Omental fat pad (tissue), 3 donors: ENCODE measurements at regions not wholly inside any gene's neighbourhood (a gene's known extent, or its start where the extent isn't known, plus 50 kb on each side); places are given as distances from the start of the nearest gene placed in this dataset.

Source experiments
- ATAC-seq: fragments of 150-250 bp; one replicate; pipeline ENCODE4 v1.9.1; 2016; ENCODE audit warnings: mild to moderate bottlenecking, moderate library complexity; ENCODE audit not compliant: low FRiP score
- DNase-seq: peaks from one replicate; pipeline ENCODE4 v3.0.0-alpha.2; 2019; ENCODE audit warnings: low spot score
- TF ChIP-seq, protein P1 (sequence below), 3 donors: fragments of 450-650 bp; IDR thresholded peaks; one replicate each; pipeline ENCODE4 v1.5.1; 2016 to 2017; ENCODE audit warnings: antibody characterized with exemption in 3 of 3, mild to moderate bottlenecking in 3 of 3, moderate library complexity in 2 of 3

DNA sequence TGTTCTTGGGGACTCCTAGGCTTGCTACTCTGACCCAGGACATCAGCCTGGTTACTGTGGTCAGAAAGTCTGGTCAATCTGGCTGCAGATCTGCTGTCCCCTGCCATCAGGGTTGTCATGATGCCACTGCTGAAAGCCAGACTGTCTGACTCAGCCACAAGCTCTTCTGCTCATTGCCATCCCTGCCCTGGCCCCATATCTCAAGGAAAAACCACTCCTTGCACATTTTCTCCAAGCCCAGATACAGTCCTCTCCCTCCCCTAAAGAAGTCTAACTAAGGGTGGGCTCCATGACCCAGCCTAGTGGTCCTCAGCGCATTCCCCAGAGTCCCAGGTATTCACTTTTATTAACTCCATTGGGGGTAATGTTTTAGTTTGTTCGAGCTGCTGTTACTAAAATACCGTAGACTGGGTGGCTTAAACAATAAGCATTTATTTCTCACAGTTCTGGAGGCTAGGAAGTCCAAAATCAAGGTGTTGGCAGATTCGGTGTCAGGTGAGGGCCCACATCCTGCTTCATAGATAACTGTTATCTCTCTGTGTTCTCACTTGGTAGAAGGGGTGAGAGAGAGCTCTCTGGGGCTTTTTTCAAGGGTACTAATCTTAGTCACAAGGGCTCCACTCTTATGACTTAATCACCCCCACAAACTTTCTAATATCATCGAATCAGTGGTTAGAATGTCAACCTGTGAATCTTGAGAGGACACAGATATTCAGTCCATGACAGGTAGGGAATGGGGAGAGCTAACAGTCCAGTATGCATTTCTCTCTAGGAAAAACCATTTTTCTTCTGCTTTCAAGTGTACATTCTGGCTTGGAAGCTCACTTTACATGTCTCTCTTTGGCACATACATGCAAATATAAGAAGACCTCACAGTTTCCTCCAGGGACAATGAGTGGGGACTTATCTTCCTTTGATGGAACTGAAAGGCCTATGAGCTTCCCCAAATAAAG lies 94.8 kb upstream of the CXCR4 start:
- no peak for ATAC-seq
- TF ChIP-seq, protein P1, sequence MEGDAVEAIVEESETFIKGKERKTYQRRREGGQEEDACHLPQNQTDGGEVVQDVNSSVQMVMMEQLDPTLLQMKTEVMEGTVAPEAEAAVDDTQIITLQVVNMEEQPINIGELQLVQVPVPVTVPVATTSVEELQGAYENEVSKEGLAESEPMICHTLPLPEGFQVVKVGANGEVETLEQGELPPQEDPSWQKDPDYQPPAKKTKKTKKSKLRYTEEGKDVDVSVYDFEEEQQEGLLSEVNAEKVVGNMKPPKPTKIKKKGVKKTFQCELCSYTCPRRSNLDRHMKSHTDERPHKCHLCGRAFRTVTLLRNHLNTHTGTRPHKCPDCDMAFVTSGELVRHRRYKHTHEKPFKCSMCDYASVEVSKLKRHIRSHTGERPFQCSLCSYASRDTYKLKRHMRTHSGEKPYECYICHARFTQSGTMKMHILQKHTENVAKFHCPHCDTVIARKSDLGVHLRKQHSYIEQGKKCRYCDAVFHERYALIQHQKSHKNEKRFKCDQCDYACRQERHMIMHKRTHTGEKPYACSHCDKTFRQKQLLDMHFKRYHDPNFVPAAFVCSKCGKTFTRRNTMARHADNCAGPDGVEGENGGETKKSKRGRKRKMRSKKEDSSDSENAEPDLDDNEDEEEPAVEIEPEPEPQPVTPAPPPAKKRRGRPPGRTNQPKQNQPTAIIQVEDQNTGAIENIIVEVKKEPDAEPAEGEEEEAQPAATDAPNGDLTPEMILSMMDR (IDR thresholded peaks at IDR 0.05) = no peak
- no peak for DNase-seq

DNA sequence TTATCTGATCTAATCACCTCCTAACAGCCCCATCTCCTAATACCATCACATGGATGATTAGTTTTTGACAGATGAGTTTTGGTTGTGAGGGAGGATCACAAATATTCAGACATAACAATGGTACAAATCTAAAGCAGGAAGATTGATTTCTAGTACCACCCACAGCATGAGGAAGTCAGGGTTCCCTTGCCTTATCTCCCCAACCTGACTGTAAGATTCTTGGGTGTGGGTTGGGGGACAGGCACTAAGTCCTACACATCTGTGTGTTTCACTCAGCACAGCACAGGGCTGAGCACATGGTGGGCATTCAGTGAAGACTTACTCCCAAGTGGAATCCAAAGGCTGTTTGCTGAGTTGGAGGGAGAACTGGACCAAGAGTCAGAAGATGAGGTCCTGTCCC lies 93.8 kb upstream of the CXCR4 start:
- DNase-seq (no peak), ATAC-seq (no peak)
- TF ChIP-seq, protein P1 (IDR thresholded peaks at IDR 0.05) = no peak

DNA sequence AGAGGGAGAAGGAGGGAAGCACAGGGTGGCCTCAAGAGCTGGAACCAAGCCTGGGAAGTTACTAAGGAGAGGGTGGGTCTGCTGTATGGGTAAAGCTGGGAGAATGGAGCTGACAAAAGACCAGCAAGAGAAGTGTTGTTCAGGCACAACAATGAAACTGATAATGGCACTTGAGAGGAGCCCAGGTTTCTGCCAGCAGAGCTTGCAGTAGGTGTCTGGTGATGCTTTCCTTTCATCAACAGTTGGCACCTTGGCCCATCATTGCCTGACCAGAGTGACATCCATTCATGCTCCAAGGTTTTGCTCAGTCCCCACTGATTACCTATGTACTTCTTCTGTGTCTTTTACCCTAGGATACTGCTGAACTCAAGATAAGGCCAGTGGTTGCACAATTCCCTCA lies 92.9 kb upstream of the CXCR4 start:
- TF ChIP-seq, protein P1 (IDR thresholded peaks at IDR 0.05) = no peak
- DNase-seq (no peak), ATAC-seq (no peak)

DNA sequence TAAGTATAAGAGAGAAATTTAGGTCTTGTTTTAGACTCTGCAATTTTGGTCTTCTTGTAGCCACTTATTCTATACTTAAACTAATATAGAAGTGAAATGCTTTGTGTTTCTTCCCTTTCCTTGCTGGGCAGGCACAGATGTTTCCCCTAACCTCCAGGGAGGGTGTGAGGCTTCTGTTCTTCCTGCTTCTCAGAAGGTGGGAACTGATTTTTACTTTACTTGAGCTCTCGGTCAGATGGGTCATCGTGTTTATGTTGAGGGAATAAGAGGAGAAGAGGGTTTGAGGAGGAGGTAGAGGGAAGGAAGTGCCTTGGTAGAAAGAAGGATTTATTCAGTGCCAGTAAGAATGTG lies 92.5 kb upstream of the CXCR4 start:
- ATAC-seq = no peak

DNA sequence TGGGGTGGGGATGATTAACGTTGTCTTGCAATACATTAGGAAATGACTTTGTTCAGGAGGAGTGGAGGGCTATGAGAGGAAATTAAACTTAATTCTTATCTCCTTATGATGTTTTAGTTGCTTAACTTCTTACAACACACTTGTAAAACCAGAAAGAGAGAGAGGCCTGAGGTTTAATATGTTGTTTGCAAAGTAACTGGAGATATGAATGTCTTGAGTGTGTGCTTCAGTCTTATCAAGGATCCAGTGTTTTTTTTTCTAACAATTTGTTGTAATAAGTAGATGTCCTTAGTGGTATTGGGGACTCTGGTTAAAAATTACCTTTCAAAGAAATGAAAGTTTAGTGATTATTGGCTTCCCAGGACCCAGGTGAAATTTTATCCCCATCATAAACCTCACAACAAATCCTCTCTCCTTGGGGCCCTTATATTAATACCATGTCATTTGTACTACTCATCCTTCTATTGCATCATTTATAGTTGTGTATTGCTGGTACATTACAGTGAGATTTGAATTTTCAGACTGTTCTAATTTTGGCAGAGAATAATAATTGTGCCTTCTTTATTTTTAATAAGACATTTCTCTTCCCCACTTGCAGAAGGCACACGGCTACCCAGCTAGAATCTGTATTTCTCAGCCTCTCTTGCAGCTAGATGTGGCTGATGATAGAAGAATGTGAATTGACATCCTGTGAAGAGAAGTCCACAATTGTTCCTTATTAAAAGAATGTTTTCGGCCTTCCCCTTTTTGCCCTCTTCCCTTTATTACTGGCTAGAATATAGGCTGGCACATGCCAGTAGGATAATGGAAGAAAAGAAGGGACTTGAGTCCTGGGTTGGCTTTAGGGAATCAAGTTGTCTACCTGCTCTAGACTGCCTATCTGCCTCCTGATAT lies 91.9 kb upstream of the CXCR4 start:
- TF ChIP-seq, protein P1 (IDR thresholded peaks at IDR 0.05) = no peak
- no peak for ATAC-seq
- no peak for DNase-seq

More for the DNA sequence above, 92.5 kb upstream of the CXCR4 start:
- no peak for DNase-seq
- TF ChIP-seq, protein P1 (IDR thresholded peaks at IDR 0.05) = no peak

DNA sequence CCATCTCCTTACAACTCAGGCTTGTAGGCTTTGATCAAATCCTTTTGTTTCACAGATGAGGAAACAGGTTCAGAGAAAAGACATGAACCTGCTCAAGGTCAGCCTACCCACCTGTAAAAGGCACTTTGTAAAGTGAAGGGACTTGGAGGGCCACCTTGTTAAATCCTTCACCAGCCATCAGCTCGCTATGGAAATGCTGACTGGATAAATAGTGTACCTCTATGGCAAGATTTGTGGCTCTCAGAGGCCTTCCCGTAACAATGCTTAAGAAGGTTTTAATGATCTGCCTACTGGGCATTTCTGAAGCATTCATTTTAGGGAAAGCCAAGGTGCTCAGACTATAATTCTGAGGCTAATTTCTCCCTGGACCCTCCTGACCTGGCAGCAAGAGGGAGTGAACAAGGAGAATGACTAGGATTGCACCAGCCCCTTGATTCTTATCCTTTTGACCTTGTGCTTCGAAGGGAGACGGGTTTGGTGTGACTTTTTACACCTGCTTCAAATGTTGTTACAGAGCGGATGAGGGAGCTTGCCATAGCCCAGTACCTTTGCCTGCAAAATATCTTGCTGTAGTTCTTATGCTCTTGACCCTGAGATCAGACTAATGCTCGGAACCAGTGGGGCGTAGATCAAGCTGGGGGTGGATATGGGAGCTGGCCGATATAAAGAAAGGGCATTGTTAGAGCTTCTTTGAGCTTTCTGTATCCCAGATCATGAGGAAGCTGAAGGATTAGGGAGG lies 90.9 kb upstream of the CXCR4 start:
- no peak for DNase-seq
- no peak for ATAC-seq
- TF ChIP-seq, protein P1 (IDR thresholded peaks at IDR 0.05) = no peak
